Panc1 (cell line): ENCODE measurements at regions not wholly inside any gene's neighbourhood (a gene's known extent, or its start where the extent isn't known, plus 50 kb on each side); places are given as distances from the start of the nearest gene placed in this dataset.

Experiments used
- POLR2AphosphoS5 ChIP-seq: IDR thresholded peaks from 2 replicates; pipeline ENCODE4 v1.6.1; 2012; ENCODE audit warnings: mild to moderate bottlenecking, low read depth, low read length, moderate library complexity
- SIN3A ChIP-seq: IDR thresholded peaks from 2 replicates; pipeline ENCODE4 v1.6.1; 2012; ENCODE audit warnings: low read depth, mild to moderate bottlenecking, low read length, moderate library complexity, borderline replicate concordance; ENCODE audit not compliant: insufficient read depth
- TF ChIP-seq, protein P1 (sequence below): fragments of 450-650 bp; IDR thresholded peaks from 2 replicates; pipeline ENCODE4 v1.5.1; 2017; ENCODE audit warnings: mild to moderate bottlenecking
- TF ChIP-seq, protein P2 (sequence below), 2 experiments: IDR thresholded peaks; 2 replicates each; pipeline ENCODE4 v1.6.1; 2011 to 2012; ENCODE audit warnings: low read depth in 2 of 2, control low read depth in 1 of 2, low read length in 1 of 2, mild to moderate bottlenecking in 1 of 2, moderate library complexity in 1 of 2; ENCODE audit not compliant: insufficient read depth in 1 of 2

DNA sequence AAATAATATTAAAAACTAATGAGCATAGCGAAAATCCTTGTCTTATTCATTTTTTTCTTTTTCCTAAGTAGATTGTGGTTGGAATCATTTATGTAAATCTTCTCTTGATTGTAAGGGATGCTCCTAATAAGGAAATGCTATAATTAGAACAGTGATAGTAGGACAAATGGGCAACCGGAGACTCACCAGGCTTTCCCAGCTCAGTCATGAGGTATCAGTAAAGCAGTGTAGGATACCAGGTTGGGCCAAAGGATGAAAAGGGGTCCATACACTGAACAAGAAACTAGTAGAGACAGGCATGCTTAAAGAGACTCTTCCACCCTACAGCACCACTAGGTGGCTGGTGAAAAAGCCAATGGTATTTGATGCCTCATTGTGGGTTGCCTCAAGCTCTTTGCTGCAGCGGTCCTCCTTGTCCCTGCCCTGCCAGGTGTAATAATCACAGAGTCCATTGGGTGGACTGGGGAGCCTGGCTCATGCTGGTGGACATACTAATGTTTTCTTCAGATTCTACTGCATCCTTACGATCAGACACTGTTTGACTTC is 71.4 kb upstream of the FAM98A start:
- TF ChIP-seq, protein P1, sequence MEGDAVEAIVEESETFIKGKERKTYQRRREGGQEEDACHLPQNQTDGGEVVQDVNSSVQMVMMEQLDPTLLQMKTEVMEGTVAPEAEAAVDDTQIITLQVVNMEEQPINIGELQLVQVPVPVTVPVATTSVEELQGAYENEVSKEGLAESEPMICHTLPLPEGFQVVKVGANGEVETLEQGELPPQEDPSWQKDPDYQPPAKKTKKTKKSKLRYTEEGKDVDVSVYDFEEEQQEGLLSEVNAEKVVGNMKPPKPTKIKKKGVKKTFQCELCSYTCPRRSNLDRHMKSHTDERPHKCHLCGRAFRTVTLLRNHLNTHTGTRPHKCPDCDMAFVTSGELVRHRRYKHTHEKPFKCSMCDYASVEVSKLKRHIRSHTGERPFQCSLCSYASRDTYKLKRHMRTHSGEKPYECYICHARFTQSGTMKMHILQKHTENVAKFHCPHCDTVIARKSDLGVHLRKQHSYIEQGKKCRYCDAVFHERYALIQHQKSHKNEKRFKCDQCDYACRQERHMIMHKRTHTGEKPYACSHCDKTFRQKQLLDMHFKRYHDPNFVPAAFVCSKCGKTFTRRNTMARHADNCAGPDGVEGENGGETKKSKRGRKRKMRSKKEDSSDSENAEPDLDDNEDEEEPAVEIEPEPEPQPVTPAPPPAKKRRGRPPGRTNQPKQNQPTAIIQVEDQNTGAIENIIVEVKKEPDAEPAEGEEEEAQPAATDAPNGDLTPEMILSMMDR = peak; percentile 28; the same call in 1 of the 2 replicates
- TF ChIP-seq, protein P2, sequence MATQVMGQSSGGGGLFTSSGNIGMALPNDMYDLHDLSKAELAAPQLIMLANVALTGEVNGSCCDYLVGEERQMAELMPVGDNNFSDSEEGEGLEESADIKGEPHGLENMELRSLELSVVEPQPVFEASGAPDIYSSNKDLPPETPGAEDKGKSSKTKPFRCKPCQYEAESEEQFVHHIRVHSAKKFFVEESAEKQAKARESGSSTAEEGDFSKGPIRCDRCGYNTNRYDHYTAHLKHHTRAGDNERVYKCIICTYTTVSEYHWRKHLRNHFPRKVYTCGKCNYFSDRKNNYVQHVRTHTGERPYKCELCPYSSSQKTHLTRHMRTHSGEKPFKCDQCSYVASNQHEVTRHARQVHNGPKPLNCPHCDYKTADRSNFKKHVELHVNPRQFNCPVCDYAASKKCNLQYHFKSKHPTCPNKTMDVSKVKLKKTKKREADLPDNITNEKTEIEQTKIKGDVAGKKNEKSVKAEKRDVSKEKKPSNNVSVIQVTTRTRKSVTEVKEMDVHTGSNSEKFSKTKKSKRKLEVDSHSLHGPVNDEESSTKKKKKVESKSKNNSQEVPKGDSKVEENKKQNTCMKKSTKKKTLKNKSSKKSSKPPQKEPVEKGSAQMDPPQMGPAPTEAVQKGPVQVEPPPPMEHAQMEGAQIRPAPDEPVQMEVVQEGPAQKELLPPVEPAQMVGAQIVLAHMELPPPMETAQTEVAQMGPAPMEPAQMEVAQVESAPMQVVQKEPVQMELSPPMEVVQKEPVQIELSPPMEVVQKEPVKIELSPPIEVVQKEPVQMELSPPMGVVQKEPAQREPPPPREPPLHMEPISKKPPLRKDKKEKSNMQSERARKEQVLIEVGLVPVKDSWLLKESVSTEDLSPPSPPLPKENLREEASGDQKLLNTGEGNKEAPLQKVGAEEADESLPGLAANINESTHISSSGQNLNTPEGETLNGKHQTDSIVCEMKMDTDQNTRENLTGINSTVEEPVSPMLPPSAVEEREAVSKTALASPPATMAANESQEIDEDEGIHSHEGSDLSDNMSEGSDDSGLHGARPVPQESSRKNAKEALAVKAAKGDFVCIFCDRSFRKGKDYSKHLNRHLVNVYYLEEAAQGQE (IDR thresholded peaks at IDR 0.05; ENCODE audit: insufficient read depth in 1 of 2, low read depth in 2 of 2, low read length in 1 of 2) = no peak
- no peak for TF ChIP-seq POLR2AphosphoS5
- no peak for TF ChIP-seq SIN3A
